Gastrocnemius medialis (tissue), 4 donors: ENCODE measurements at regions not wholly inside any gene's neighbourhood (a gene's known extent, or its start where the extent isn't known, plus 50 kb on each side); places are given as distances from the start of the nearest gene placed in this dataset.

Experiments used
- POLR2A ChIP-seq, 2 donors: fragments of 450-650 bp; IDR thresholded peaks; one replicate each; pipeline ENCODE4 v1.6.1; 2017; ENCODE audit warnings: antibody characterized with exemption in 2 of 2, mild to moderate bottlenecking in 2 of 2, moderate library complexity in 2 of 2
- TF ChIP-seq, protein P1 (sequence below), 5 experiments: fragments of 450-650 bp in 3 of 5; fragments of 200-600 bp in 2 of 5; sonication (generic) in 2 of 5; IDR thresholded peaks in 4 of 5; conservative IDR thresholded peaks in 1 of 5; 1 replicate in 4 of 5; 2 replicates in 1 of 5; pipeline ENCODE4 v1.5.1; 2016 to 2019; ENCODE audit warnings: antibody characterized with exemption in 5 of 5, mild to moderate bottlenecking in 3 of 5, moderate library complexity in 3 of 5

- TF ChIP-seq, protein P1, sequence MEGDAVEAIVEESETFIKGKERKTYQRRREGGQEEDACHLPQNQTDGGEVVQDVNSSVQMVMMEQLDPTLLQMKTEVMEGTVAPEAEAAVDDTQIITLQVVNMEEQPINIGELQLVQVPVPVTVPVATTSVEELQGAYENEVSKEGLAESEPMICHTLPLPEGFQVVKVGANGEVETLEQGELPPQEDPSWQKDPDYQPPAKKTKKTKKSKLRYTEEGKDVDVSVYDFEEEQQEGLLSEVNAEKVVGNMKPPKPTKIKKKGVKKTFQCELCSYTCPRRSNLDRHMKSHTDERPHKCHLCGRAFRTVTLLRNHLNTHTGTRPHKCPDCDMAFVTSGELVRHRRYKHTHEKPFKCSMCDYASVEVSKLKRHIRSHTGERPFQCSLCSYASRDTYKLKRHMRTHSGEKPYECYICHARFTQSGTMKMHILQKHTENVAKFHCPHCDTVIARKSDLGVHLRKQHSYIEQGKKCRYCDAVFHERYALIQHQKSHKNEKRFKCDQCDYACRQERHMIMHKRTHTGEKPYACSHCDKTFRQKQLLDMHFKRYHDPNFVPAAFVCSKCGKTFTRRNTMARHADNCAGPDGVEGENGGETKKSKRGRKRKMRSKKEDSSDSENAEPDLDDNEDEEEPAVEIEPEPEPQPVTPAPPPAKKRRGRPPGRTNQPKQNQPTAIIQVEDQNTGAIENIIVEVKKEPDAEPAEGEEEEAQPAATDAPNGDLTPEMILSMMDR (IDR thresholded peaks at IDR 0.05 in 4 of 5, conservative IDR thresholded peaks at IDR 0.05 in 1 of 5), result no peak
- no peak for TF ChIP-seq POLR2A (IDR thresholded peaks at IDR 0.05)
Observed at GRCh38 chr12:91603060-91603459, 420.4 kb upstream of the DCN start.
